GM19025 (cell line): ENCODE measurements at regions not wholly inside any gene's neighbourhood (a gene's known extent, or its start where the extent isn't known, plus 50 kb on each side); places are given as distances from the start of the nearest gene placed in this dataset.
"Not testable (repeated sequence)": the region's sequence is repeated elsewhere in the genome, so short reads cannot be mapped to it uniquely, and the experiment has no call there.

Source experiments
- ATAC-seq: cut with Tn5 transposase; IDR thresholded peaks from one replicate; pipeline ENCODE4 v1.9.1; 2021; ENCODE audit warnings: mild to moderate bottlenecking, low read depth, moderate library complexity; ENCODE audit not compliant: unreplicated experiment

- ATAC-seq = no peak
Observed at GRCh38 chr6:164628302-164628931, 681.0 kb downstream of the C6orf118 start.

- ATAC-seq = no peak
Observed at GRCh38 chr6:164616917-164617524, 692.4 kb downstream of the C6orf118 start.

- ATAC-seq = no peak
Observed at GRCh38 chr6:164612751-164613150, 696.7 kb downstream of the C6orf118 start.

- ATAC-seq = not testable (repeated sequence)
Observed at GRCh38 chr6:164610859-164611258, 698.5 kb downstream of the C6orf118 start.

- not testable (repeated sequence) for ATAC-seq
Observed at GRCh38 chr6:164602415-164602814, 707.0 kb downstream of the C6orf118 start.

GRCh38 chr6:164581563-164581962 lies 727.8 kb downstream of the C6orf118 start:
- ATAC-seq = no peak

GRCh38 chr6:164579035-164579434 lies 730.4 kb downstream of the C6orf118 start:
- ATAC-seq = no peak

GRCh38 chr6:164578616-164579015 lies 730.8 kb downstream of the C6orf118 start:
- no peak for ATAC-seq

GRCh38 chr6:164570801-164571200 lies 738.6 kb downstream of the C6orf118 start:
- no peak for ATAC-seq

- ATAC-seq = no peak
Observed at GRCh38 chr6:164569509-164569908, 739.9 kb downstream of the C6orf118 start.

GRCh38 chr6:164563924-164564323 lies 745.5 kb downstream of the C6orf118 start:
- no peak for ATAC-seq

GRCh38 chr6:164561656-164562055 lies 747.7 kb downstream of the C6orf118 start:
- no peak for ATAC-seq

- ATAC-seq = no peak
Observed at GRCh38 chr6:164554700-164555476, 754.5 kb downstream of the C6orf118 start.

GRCh38 chr6:164554226-164554625 lies 755.2 kb downstream of the C6orf118 start:
- ATAC-seq = no peak

- no peak for ATAC-seq
Observed at GRCh38 chr6:164551706-164552105, 757.7 kb downstream of the C6orf118 start.

- ATAC-seq = no peak
Observed at GRCh38 chr6:164547076-164547475, 762.3 kb downstream of the C6orf118 start.

GRCh38 chr6:164546263-164546662 lies 763.1 kb downstream of the C6orf118 start:
- ATAC-seq = no peak

- ATAC-seq = no peak
Observed at GRCh38 chr6:164534070-164534766, 775.2 kb downstream of the C6orf118 start.

GRCh38 chr6:164533045-164533362 lies 776.4 kb downstream of the C6orf118 start:
- no peak for ATAC-seq

GRCh38 chr6:164532198-164533044 lies 777.0 kb downstream of the C6orf118 start:
- ATAC-seq = no peak
